Stomach smooth muscle (tissue), 2 donors: ENCODE measurements at regions not wholly inside any gene's neighbourhood (a gene's known extent, or its start where the extent isn't known, plus 50 kb on each side); places are given as distances from the start of the nearest gene placed in this dataset.

Experiments
- H3K27ac ChIP-seq: one replicate; pipeline ENCODE4 v1.7.0; 2013; ENCODE audit warnings: mild to moderate bottlenecking, low read length, inconsistent platforms
- H3K27me3 ChIP-seq, 2 donors: one replicate each; pipeline ENCODE4 v1.7.0; 2013; ENCODE audit warnings: low read length in 2 of 2; ENCODE audit not compliant: insufficient read depth in 2 of 2, control insufficient read depth in 1 of 2
- H3K36me3 ChIP-seq, 2 donors: one replicate each; pipeline ENCODE4 v1.7.0; 2013; ENCODE audit warnings: low read length in 2 of 2; ENCODE audit not compliant: control insufficient read depth in 2 of 2, insufficient read depth in 2 of 2
- H3K4me1 ChIP-seq: one replicate; pipeline ENCODE4 v1.7.0; 2013; ENCODE audit warnings: low read length; ENCODE audit not compliant: control insufficient read depth, insufficient read depth
- H3K4me3 ChIP-seq, 2 donors: one replicate each; pipeline ENCODE4 v1.7.0; 2013; ENCODE audit warnings: low read length in 2 of 2
- H3K9ac ChIP-seq, 2 donors: one replicate each; pipeline ENCODE4 v1.7.0; 2013; ENCODE audit warnings: low read length in 2 of 2, mild to moderate bottlenecking in 1 of 2
- H3K9me3 ChIP-seq, 2 donors: one replicate each; pipeline ENCODE4 v1.7.0; 2013; ENCODE audit warnings: low read length in 2 of 2; ENCODE audit not compliant: control insufficient read depth in 2 of 2
- donor health status: healthy.
- donor health status: Pancreatic carcinoma.

- Histone ChIP-seq H3K27ac (no peak overlapping the region), H3K9ac (no peak overlapping the region), H3K4me1 (no peaks in the 10 kb centered on the region), H3K4me3 (no peak overlapping the region), H3K27me3 (no peaks in the 10 kb centered on the region), H3K9me3 (no peaks in the 10 kb centered on the region), H3K36me3 (no peaks in the 10 kb centered on the region)
These were observed 791.8 kb upstream of the C9orf72 start for GRCh38 chr9:28365020-28365640.

- no peak overlapping the region for H3K4me3 ChIP-seq
- no peak overlapping the region for H3K9ac ChIP-seq
- H3K4me1 ChIP-seq, result no peaks in the 10 kb centered on the region
- no peak overlapping the region for H3K27ac ChIP-seq
- H3K27me3 ChIP-seq, result no peaks in the 10 kb centered on the region
- no peaks in the 10 kb centered on the region for H3K36me3 ChIP-seq
- no peaks in the 10 kb centered on the region for H3K9me3 ChIP-seq
These were observed 792.4 kb upstream of the C9orf72 start for GRCh38 chr9:28365728-28366127.

- H3K36me3 ChIP-seq, result no peaks in the 10 kb centered on the region
These were observed 805.0 kb upstream of the C9orf72 start for GRCh38 chr9:28378231-28378630.

GRCh38 chr9:28379082-28379481 is 805.8 kb upstream of the C9orf72 start:
- no peaks in the 10 kb centered on the region for H3K36me3 ChIP-seq
- no peaks in the 10 kb centered on the region for H3K9me3 ChIP-seq
- no peaks in the 10 kb centered on the region for H3K4me1 ChIP-seq
- no peak overlapping the region for H3K9ac ChIP-seq
- H3K27ac ChIP-seq, result no peak overlapping the region
- no peak overlapping the region for H3K4me3 ChIP-seq
- no peaks in the 10 kb centered on the region for H3K27me3 ChIP-seq

More at GRCh38 chr9:28378231-28378630, 805.0 kb upstream of the C9orf72 start:
- no peaks in the 10 kb centered on the region for H3K27me3 ChIP-seq
- H3K9ac ChIP-seq, result no peak overlapping the region
- no peak overlapping the region for H3K4me3 ChIP-seq
- H3K4me1 ChIP-seq, result no peaks in the 10 kb centered on the region
- no peak overlapping the region for H3K27ac ChIP-seq
- no peaks in the 10 kb centered on the region for H3K9me3 ChIP-seq

- no peak overlapping the region for H3K27ac ChIP-seq
- H3K9me3 ChIP-seq, result no peaks in the 10 kb centered on the region
- no peak overlapping the region for H3K9ac ChIP-seq
- H3K36me3 ChIP-seq, result no peaks in the 10 kb centered on the region
- no peaks in the 10 kb centered on the region for H3K4me1 ChIP-seq
- no peak overlapping the region for H3K4me3 ChIP-seq
- no peaks in the 10 kb centered on the region for H3K27me3 ChIP-seq
These were observed 816.1 kb upstream of the C9orf72 start for GRCh38 chr9:28389411-28389810.

DNA sequence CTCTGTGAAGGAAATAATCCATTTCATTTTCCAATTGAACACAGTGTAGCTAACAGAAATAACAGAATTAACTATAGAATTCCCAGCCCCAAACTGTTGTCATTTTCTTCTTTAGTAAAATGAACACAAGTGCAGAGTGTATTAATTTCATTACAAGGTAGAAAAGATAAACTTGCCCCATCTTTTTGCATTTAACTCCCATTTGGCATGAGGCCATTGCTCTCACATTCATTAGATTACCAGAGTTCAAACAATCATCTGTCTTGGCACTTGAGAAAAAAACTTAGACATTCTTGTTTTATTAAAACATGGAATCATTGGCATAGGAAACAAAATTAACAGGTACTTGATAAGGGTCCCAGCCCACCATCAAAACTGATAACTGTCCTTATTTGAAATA is 821.5 kb upstream of the C9orf72 start:
- no peak overlapping the region for H3K27ac ChIP-seq
- no peaks in the 10 kb centered on the region for H3K9me3 ChIP-seq

DNA sequence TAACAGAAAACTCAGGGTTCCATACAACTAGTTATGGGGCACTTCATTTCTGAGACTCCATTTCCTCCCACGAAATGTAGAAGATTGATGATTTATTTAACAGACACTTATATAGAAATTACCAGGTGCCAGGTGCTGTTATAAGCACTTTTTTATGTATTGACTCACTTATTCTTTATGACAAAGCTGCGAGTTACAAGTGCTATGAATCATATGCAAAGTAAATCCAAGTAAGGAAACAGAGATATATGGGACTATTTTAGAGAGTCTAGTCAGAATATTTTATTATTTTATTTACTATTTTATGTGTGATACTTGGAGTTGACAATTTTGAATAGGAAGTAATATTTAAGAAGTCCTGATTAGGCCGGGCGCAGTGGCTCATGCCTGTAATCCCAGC is 822.8 kb upstream of the C9orf72 start:
- Histone ChIP-seq H3K27me3 (no peaks in the 10 kb centered on the region), H3K9me3 (no peaks in the 10 kb centered on the region), H3K4me3 (no peak overlapping the region), H3K36me3 (no peaks in the 10 kb centered on the region), H3K4me1 (no peaks in the 10 kb centered on the region), H3K9ac (no peak overlapping the region), H3K27ac (no peak overlapping the region)

More for the DNA sequence above, 821.5 kb upstream of the C9orf72 start:
- H3K27me3 ChIP-seq, result no peaks in the 10 kb centered on the region
- no peaks in the 10 kb centered on the region for H3K36me3 ChIP-seq
- no peak overlapping the region for H3K4me3 ChIP-seq
- no peaks in the 10 kb centered on the region for H3K4me1 ChIP-seq
- H3K9ac ChIP-seq, result no peak overlapping the region

GRCh38 chr9:28407351-28407750 is 834.1 kb upstream of the C9orf72 start:
- no peak overlapping the region for H3K9ac ChIP-seq
- H3K27me3 ChIP-seq, result no peaks in the 10 kb centered on the region
- H3K4me3 ChIP-seq, result no peak overlapping the region
- no peaks in the 10 kb centered on the region for H3K9me3 ChIP-seq
- no peaks in the 10 kb centered on the region for H3K4me1 ChIP-seq
- H3K36me3 ChIP-seq, result no peaks in the 10 kb centered on the region
- H3K27ac ChIP-seq, result no peak overlapping the region

DNA sequence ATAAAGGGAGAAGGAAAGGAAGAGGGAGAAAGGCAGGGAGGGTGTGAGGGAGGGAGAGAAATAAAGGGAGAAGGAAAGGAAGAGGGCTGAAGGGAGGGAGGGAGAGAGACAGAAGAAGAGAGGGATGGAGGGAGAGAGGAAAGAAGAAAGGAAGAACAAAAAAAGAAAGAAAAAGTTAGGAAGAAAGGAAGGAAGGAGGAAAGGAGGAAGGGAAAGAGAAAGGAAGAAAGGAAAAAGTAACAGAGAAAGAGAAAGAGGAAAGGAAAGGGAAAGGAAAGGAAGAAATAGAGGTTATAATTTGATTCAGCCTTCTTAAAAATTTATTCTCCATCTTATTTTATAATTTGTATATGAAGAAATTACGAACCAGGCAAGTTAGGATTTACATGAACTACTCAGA is 836.6 kb upstream of the C9orf72 start:
- H3K4me1 ChIP-seq, result no peaks in the 10 kb centered on the region
- H3K27me3 ChIP-seq, result no peaks in the 10 kb centered on the region
- H3K9ac ChIP-seq, result no peak overlapping the region
- no peaks in the 10 kb centered on the region for H3K9me3 ChIP-seq
- H3K27ac ChIP-seq, result no peak overlapping the region
- H3K36me3 ChIP-seq, result no peaks in the 10 kb centered on the region
- no peak overlapping the region for H3K4me3 ChIP-seq

- Histone ChIP-seq H3K4me3 (no peak overlapping the region), H3K9me3 (no peaks in the 10 kb centered on the region), H3K27me3 (no peaks in the 10 kb centered on the region), H3K9ac (no peak overlapping the region), H3K27ac (no peak overlapping the region), H3K36me3 (no peaks in the 10 kb centered on the region), H3K4me1 (no peaks in the 10 kb centered on the region)
These were observed 837.1 kb upstream of the C9orf72 start for GRCh38 chr9:28410411-28410810.

- Histone ChIP-seq H3K4me3 (no peak overlapping the region), H3K27ac (no peak overlapping the region), H3K4me1 (no peaks in the 10 kb centered on the region), H3K9ac (no peak overlapping the region), H3K36me3 (no peaks in the 10 kb centered on the region), H3K27me3 (no peaks in the 10 kb centered on the region), H3K9me3 (no peaks in the 10 kb centered on the region)
These were observed 840.2 kb upstream of the C9orf72 start for GRCh38 chr9:28413471-28413870.
